Duodenal mucosa (tissue), 2 donors: ENCODE measurements at regions not wholly inside any gene's neighbourhood (a gene's known extent, or its start where the extent isn't known, plus 50 kb on each side); places are given as distances from the start of the nearest gene placed in this dataset.

Source experiments
- H3K27ac ChIP-seq: one replicate; pipeline ENCODE4 v1.7.0; 2013; ENCODE audit warnings: low read depth, low read length
- H3K27me3 ChIP-seq, 2 donors: one replicate each; pipeline ENCODE4 v1.7.0; 2013; ENCODE audit warnings: low read length in 2 of 2, control low read depth in 1 of 2; ENCODE audit not compliant: insufficient read depth in 2 of 2, control insufficient read depth in 1 of 2
- H3K36me3 ChIP-seq, 2 donors: one replicate each; pipeline ENCODE4 v1.7.0; 2013; ENCODE audit warnings: low read length in 2 of 2, control low read depth in 1 of 2; ENCODE audit not compliant: insufficient read depth in 2 of 2, control insufficient read depth in 1 of 2
- H3K4me1 ChIP-seq, 2 donors: one replicate each; pipeline ENCODE4 v1.7.0; 2013; ENCODE audit warnings: low read length in 2 of 2, control low read depth in 1 of 2; ENCODE audit not compliant: insufficient read depth in 2 of 2, control insufficient read depth in 1 of 2
- H3K4me3 ChIP-seq, 2 donors: one replicate each; pipeline ENCODE4 v1.7.0; 2013; ENCODE audit warnings: low read length in 2 of 2, low read depth in 1 of 2
- H3K9ac ChIP-seq, 2 donors: one replicate each; pipeline ENCODE4 v1.7.0; 2013; ENCODE audit warnings: low read length in 2 of 2, low read depth in 1 of 2
- H3K9me3 ChIP-seq, 2 donors: one replicate each; pipeline ENCODE4 v1.7.0; 2013; ENCODE audit warnings: low read length in 2 of 2, control low read depth in 1 of 2; ENCODE audit not compliant: control insufficient read depth in 1 of 2

DNA sequence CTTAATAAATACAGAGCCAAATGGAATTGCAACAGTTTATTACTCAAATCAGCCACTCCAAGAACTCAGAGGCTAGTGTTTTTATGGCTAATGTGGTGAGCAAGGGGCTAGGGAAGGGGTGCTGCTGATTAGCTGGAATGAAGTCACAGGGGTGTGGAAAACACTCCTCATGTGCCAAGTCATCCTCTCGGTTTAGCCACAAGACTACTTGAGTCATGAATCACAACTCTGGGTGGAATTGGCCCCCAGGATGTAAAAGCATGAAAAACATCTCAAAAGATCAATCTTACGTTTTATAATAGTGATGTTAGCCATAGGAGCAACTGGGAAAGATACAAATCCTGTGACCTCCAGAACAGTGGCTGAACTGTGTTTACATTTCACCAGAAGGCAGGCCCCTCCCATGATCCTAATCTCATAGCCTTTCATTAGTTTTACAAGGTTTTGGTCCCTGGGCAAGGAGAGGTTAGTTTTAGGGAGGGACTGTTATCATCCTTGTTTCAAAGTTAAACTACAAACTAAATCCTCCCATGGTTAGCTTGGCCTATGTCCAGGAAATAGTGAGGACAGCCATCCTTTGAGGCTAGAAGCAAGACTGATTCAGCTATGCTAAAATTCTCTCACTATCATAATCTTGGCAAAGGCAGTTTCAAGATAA lies 2020.1 kb upstream of the PCDH20 start:
- H3K4me3 ChIP-seq, result no peak overlapping the region

GRCh38 chr13:63433546-63434150 lies 2018.0 kb upstream of the PCDH20 start:
- peaks cover 4 to 11% of the 10 kb centered on the region in 2 donors for H3K9me3 ChIP-seq
- H3K9ac ChIP-seq, result no peak overlapping the region
- H3K27ac ChIP-seq, result no peak overlapping the region
- H3K36me3 ChIP-seq, result no peaks in the 10 kb centered on the region
- no peaks in the 10 kb centered on the region for H3K27me3 ChIP-seq
- no peak overlapping the region for H3K4me3 ChIP-seq
- no peaks in the 10 kb centered on the region for H3K4me1 ChIP-seq

More for the DNA sequence above, 2020.1 kb upstream of the PCDH20 start:
- Histone ChIP-seq H3K27ac (no peak overlapping the region), H3K9me3 (peaks cover 11 to 13% of the 10 kb centered on the region in 2 donors), H3K9ac (no peak overlapping the region), H3K27me3 (no peaks in the 10 kb centered on the region), H3K36me3 (no peaks in the 10 kb centered on the region), H3K4me1 (no peaks in the 10 kb centered on the region)

DNA sequence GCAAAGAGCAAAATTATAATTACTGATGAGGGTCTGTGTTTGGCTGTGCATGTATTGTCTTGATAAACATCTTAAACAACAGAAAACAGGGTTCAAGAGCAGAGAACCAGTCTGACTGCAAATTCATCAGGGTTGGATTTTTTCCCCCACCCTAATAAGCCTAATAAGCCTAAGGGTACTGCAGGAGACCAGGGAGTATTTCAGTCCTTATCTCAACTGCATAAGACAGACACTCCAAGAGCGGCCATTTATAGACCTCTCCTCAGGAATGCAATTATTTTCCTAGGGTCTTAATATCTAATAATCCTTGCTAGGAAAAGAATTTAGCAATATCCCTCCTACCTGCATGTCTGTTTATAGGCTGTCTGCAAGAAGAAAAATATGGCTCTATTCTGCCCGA lies 2011.5 kb upstream of the PCDH20 start:
- Histone ChIP-seq H3K27ac (no peak overlapping the region), H3K4me1 (no peaks in the 10 kb centered on the region), H3K27me3 (no peaks in the 10 kb centered on the region), H3K9me3 (peaks cover 4 to 5% of the 10 kb centered on the region in 2 donors), H3K36me3 (no peaks in the 10 kb centered on the region), H3K9ac (no peak overlapping the region), H3K4me3 (no peak overlapping the region)

GRCh38 chr13:63425131-63425530 lies 2009.5 kb upstream of the PCDH20 start:
- Histone ChIP-seq H3K4me1 (no peaks in the 10 kb centered on the region), H3K27me3 (no peaks in the 10 kb centered on the region), H3K9ac (no peak overlapping the region), H3K4me3 (no peak overlapping the region), H3K27ac (no peak overlapping the region), H3K36me3 (no peaks in the 10 kb centered on the region), H3K9me3 (peaks cover 8% of the 10 kb centered on the region in 2 donors)

- H3K9ac ChIP-seq, result no peak overlapping the region
These were observed 2005.5 kb upstream of the PCDH20 start for GRCh38 chr13:63421123-63421522.

GRCh38 chr13:63420685-63421084 lies 2005.0 kb upstream of the PCDH20 start:
- H3K4me3 ChIP-seq, result no peak overlapping the region
- H3K4me1 ChIP-seq, result no peaks in the 10 kb centered on the region
- no peak overlapping the region for H3K27ac ChIP-seq
- no peaks in the 10 kb centered on the region for H3K36me3 ChIP-seq
- peaks cover 5 to 8% of the 10 kb centered on the region in 2 donors for H3K9me3 ChIP-seq
- no peak overlapping the region for H3K9ac ChIP-seq
- H3K27me3 ChIP-seq, result no peaks in the 10 kb centered on the region

More at GRCh38 chr13:63421123-63421522, 2005.5 kb upstream of the PCDH20 start:
- Histone ChIP-seq H3K27me3 (no peaks in the 10 kb centered on the region), H3K9me3 (peaks cover 5 to 8% of the 10 kb centered on the region in 2 donors), H3K4me1 (no peaks in the 10 kb centered on the region), H3K4me3 (no peak overlapping the region), H3K27ac (no peak overlapping the region), H3K36me3 (no peaks in the 10 kb centered on the region)

DNA sequence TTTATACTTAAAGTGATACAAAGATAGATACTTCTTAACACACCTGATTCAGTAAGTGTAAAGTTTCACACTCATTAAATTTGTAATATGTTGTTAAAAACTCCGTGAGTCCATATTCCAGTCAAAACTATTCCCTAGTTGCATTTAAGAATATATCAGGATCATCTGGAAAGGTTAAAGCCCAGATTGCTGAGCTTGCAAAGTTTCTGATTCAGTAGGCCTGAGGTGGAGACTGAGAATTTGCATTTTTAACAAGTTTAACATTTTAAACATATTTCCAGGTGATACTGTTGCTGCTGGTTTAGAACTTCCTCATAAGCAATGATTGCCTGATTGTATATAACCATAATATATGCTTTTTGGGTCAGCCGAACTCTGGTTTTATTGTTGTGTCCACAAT lies 1998.6 kb upstream of the PCDH20 start:
- H3K9me3 ChIP-seq, result peaks cover 2 to 3% of the 10 kb centered on the region in 2 donors
- H3K9ac ChIP-seq, result no peak overlapping the region
- no peaks in the 10 kb centered on the region for H3K36me3 ChIP-seq
- H3K27me3 ChIP-seq, result no peaks in the 10 kb centered on the region
- H3K4me3 ChIP-seq, result no peak overlapping the region
- H3K4me1 ChIP-seq, result no peaks in the 10 kb centered on the region
- no peak overlapping the region for H3K27ac ChIP-seq

- Histone ChIP-seq H3K27ac (no peak overlapping the region), H3K36me3 (no peaks in the 10 kb centered on the region), H3K4me1 (no peaks in the 10 kb centered on the region), H3K27me3 (no peaks in the 10 kb centered on the region), H3K9ac (no peak overlapping the region), H3K9me3 (peaks cover 0 to 9% of the 10 kb centered on the region in 2 donors), H3K4me3 (no peak overlapping the region)
These were observed 1994.2 kb upstream of the PCDH20 start for GRCh38 chr13:63409791-63410351.

DNA sequence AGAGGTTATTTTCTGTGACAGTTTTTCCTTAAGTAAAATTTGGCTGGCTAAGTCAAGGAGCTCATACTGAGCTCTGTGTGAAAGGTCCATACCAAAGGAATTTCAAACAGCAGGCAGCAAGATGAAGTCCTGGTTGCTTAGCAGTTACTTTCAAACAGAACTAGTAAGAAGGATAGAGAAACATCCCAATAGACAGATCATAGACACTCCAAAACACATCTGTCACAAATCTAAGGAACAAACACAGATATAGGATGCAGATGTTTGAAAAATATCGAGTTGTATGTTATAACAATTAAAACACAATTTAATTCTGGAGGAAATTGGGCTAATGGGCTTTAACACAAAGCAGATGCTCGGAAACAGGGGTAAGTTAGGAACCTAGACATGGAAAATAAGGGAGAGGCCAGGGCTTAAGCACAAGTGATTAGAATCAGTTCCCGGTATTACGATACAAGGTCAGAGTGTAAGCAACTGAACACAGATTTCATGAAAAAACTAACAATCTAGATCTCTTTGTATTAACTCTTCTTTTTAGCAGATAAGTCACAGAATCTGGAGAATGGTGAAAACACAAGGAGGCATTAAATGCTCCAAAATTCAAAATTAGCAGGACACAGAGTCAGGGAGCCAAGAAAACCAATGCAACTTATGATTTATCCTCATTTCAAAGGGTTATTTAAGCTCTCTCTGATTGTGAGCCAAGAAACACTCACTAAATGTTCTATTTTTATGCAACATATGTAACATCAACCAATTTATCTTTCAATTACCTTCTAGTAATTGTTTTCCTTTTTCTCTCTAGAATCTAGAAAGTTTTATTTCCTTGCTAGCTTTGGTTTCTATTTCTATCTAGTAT lies 1992.9 kb upstream of the PCDH20 start:
- Histone ChIP-seq H3K36me3 (no peaks in the 10 kb centered on the region), H3K9me3 (peaks cover 8 to 11% of the 10 kb centered on the region in 2 donors), H3K9ac (no peak overlapping the region), H3K27ac (no peak overlapping the region), H3K4me3 (no peak overlapping the region), H3K4me1 (no peaks in the 10 kb centered on the region), H3K27me3 (no peaks in the 10 kb centered on the region)

- H3K27ac ChIP-seq, result no peak overlapping the region
- no peaks in the 10 kb centered on the region for H3K4me1 ChIP-seq
- H3K27me3 ChIP-seq, result no peaks in the 10 kb centered on the region
- no peaks in the 10 kb centered on the region for H3K36me3 ChIP-seq
- peaks cover 8 to 11% of the 10 kb centered on the region in 2 donors for H3K9me3 ChIP-seq
- no peak overlapping the region for H3K4me3 ChIP-seq
- H3K9ac ChIP-seq, result no peak overlapping the region
These were observed 1988.1 kb upstream of the PCDH20 start for GRCh38 chr13:63403733-63404132.
